Activated T-helper 2 cell treated with anti-CD3 and anti-CD28 coated beads, Interferon-gamma antibody, Interleukin-2, Interleukin-4, amounts not matched to agents 10 μg/mL and 5 μg/mL and 100 μg/mL, durations not matched to agents 14 hours and 24 hours and 36 hours (primary cell): ENCODE measurements at regions not wholly inside any gene's neighbourhood (a gene's known extent, or its start where the extent isn't known, plus 50 kb on each side); places are given as distances from the start of the nearest gene placed in this dataset.
"Not testable (repeated sequence)": the region's sequence is repeated elsewhere in the genome, so short reads cannot be mapped to it uniquely, and the experiment has no call there.

ENCODE experiments used
- DNase-seq: peaks from one replicate; pipeline ENCODE4 v3.0.0; 2021; ENCODE audit warnings: low spot score
- H3K27ac Mint-ChIP-seq: one replicate; pipeline ENCODE4 v1.8.0; 2021; ENCODE audit warnings: mixed read lengths
- H3K27me3 Mint-ChIP-seq: one replicate; pipeline ENCODE4 v1.8.0; 2021; ENCODE audit warnings: low read depth, mixed read lengths
- H3K36me3 Mint-ChIP-seq: one replicate; pipeline ENCODE4 v1.8.0; 2021; ENCODE audit warnings: low read depth, mixed read lengths
- H3K4me1 Mint-ChIP-seq: one replicate; pipeline ENCODE4 v1.8.0; 2021; ENCODE audit warnings: low read depth, mixed read lengths
- H3K4me3 Mint-ChIP-seq: one replicate; pipeline ENCODE4 v1.8.0; 2021; ENCODE audit warnings: low read depth, mild to moderate bottlenecking, moderate library complexity, mixed read lengths
- H3K9me3 Mint-ChIP-seq: one replicate; pipeline ENCODE4 v1.8.0; 2021; ENCODE audit warnings: mixed read lengths
- intact Hi-C: fragments of 100-400 bp; cut with micrococcal nuclease; formaldehyde crosslinking; loops from one replicate; pipeline ENCODE4 v1.15.1; 2023

GRCh38 chr10:85060944-85061343, 732.6 kb downstream of the CCSER2 start:
- Mint-ChIP-seq H3K4me1 (no peaks in the 10 kb centered on the region), H3K27me3 (no peaks in the 10 kb centered on the region), H3K36me3 (no peaks in the 10 kb centered on the region), H3K4me3 (no peak overlapping the region), H3K27ac (no peak overlapping the region), H3K9me3 (peaks cover 12% of the 10 kb centered on the region)
- intact Hi-C loops: no loop called here
- no peak for DNase-seq

GRCh38 chr10:85061401-85061800, 733.0 kb downstream of the CCSER2 start:
- Mint-ChIP-seq H3K36me3 (no peaks in the 10 kb centered on the region), H3K9me3 (peaks cover 7% of the 10 kb centered on the region), H3K4me1 (no peaks in the 10 kb centered on the region)

GRCh38 chr10:85067955-85068354, 739.6 kb downstream of the CCSER2 start:
- DNase-seq: no peak
- Mint-ChIP-seq H3K36me3 (no peaks in the 10 kb centered on the region), H3K9me3 (peaks cover 3% of the 10 kb centered on the region), H3K4me3 (no peak overlapping the region), H3K4me1 (no peaks in the 10 kb centered on the region), H3K27me3 (no peaks in the 10 kb centered on the region), H3K27ac (no peak overlapping the region)
- intact Hi-C loops: no loop called here

More at GRCh38 chr10:85061401-85061800, 733.0 kb downstream of the CCSER2 start:
- Mint-ChIP-seq H3K27ac (no peak overlapping the region), H3K4me3 (no peak overlapping the region), H3K27me3 (no peaks in the 10 kb centered on the region)
- DNase-seq: no peak
- intact Hi-C loops: no loop called here

- H3K27me3 Mint-ChIP-seq: no peaks in the 10 kb centered on the region
- DNase-seq: no peak
- no peak overlapping the region for H3K4me3 Mint-ChIP-seq
- H3K9me3 Mint-ChIP-seq: no peaks in the 10 kb centered on the region
- H3K4me1 Mint-ChIP-seq: no peaks in the 10 kb centered on the region
- intact Hi-C loops: no loop called here
- H3K36me3 Mint-ChIP-seq: no peaks in the 10 kb centered on the region
- no peak overlapping the region for H3K27ac Mint-ChIP-seq
These were observed 752.5 kb downstream of the CCSER2 start for GRCh38 chr10:85080934-85081333.

GRCh38 chr10:85098835-85099521, 770.6 kb downstream of the CCSER2 start:
- intact Hi-C loops: no loop called here
- H3K4me3 Mint-ChIP-seq: no peak overlapping the region
- H3K27me3 Mint-ChIP-seq: no peaks in the 10 kb centered on the region
- H3K36me3 Mint-ChIP-seq: no peaks in the 10 kb centered on the region
- H3K4me1 Mint-ChIP-seq: no peaks in the 10 kb centered on the region
- DNase-seq: no peak
- H3K27ac Mint-ChIP-seq: no peak overlapping the region
- no peaks in the 10 kb centered on the region for H3K9me3 Mint-ChIP-seq

- Mint-ChIP-seq H3K36me3 (no peaks in the 10 kb centered on the region), H3K27me3 (no peaks in the 10 kb centered on the region), H3K4me1 (no peaks in the 10 kb centered on the region), H3K27ac (no peak overlapping the region), H3K4me3 (no peak overlapping the region), H3K9me3 (no peaks in the 10 kb centered on the region)
- no peak for DNase-seq
- intact Hi-C loops: no loop called here
These were observed 772.1 kb downstream of the CCSER2 start for GRCh38 chr10:85100495-85100894.

- DNase-seq: no peak
- no peak overlapping the region for H3K27ac Mint-ChIP-seq
- intact Hi-C loops: no loop called here
- H3K9me3 Mint-ChIP-seq: no peaks in the 10 kb centered on the region
- H3K27me3 Mint-ChIP-seq: no peaks in the 10 kb centered on the region
- no peaks in the 10 kb centered on the region for H3K4me1 Mint-ChIP-seq
- no peak overlapping the region for H3K4me3 Mint-ChIP-seq
- H3K36me3 Mint-ChIP-seq: no peaks in the 10 kb centered on the region
These were observed 777.3 kb downstream of the CCSER2 start for GRCh38 chr10:85105614-85106255.

GRCh38 chr10:85111271-85111670, 782.9 kb downstream of the CCSER2 start:
- DNase-seq: no peak
- Mint-ChIP-seq H3K9me3 (no peaks in the 10 kb centered on the region), H3K4me1 (no peaks in the 10 kb centered on the region), H3K36me3 (no peaks in the 10 kb centered on the region), H3K27ac (no peak overlapping the region), H3K4me3 (no peak overlapping the region), H3K27me3 (no peaks in the 10 kb centered on the region)
- intact Hi-C loops: no loop called here

GRCh38 chr10:85124603-85125051, 796.2 kb downstream of the CCSER2 start:
- H3K27me3 Mint-ChIP-seq: no peaks in the 10 kb centered on the region
- no peaks in the 10 kb centered on the region for H3K4me1 Mint-ChIP-seq
- H3K9me3 Mint-ChIP-seq: peaks cover 6% of the 10 kb centered on the region
- DNase-seq: no peak
- no peak overlapping the region for H3K27ac Mint-ChIP-seq
- H3K4me3 Mint-ChIP-seq: no peak overlapping the region
- H3K36me3 Mint-ChIP-seq: no peaks in the 10 kb centered on the region
- intact Hi-C loops: no loop called here

- Mint-ChIP-seq H3K4me3 (no peak overlapping the region), H3K9me3 (no peaks in the 10 kb centered on the region), H3K27me3 (no peaks in the 10 kb centered on the region), H3K36me3 (no peaks in the 10 kb centered on the region), H3K27ac (no peak overlapping the region), H3K4me1 (no peaks in the 10 kb centered on the region)
- no peak for DNase-seq
- intact Hi-C loops: no loop called here
These were observed 808.9 kb downstream of the CCSER2 start for GRCh38 chr10:85137253-85137652.

GRCh38 chr10:85138046-85138445, 809.7 kb downstream of the CCSER2 start:
- no peak overlapping the region for H3K27ac Mint-ChIP-seq
- DNase-seq: no peak
- H3K36me3 Mint-ChIP-seq: no peaks in the 10 kb centered on the region
- intact Hi-C loops: no loop called here
- H3K4me1 Mint-ChIP-seq: no peaks in the 10 kb centered on the region
- H3K27me3 Mint-ChIP-seq: no peaks in the 10 kb centered on the region
- H3K4me3 Mint-ChIP-seq: no peak overlapping the region
- H3K9me3 Mint-ChIP-seq: no peaks in the 10 kb centered on the region

GRCh38 chr10:85139124-85139523, 810.7 kb downstream of the CCSER2 start:
- Mint-ChIP-seq H3K4me1 (no peaks in the 10 kb centered on the region), H3K27me3 (no peaks in the 10 kb centered on the region), H3K36me3 (no peaks in the 10 kb centered on the region), H3K9me3 (no peaks in the 10 kb centered on the region), H3K27ac (no peak overlapping the region), H3K4me3 (no peak overlapping the region)
- no peak for DNase-seq
- intact Hi-C loops: no loop called here

- intact Hi-C loops, H3K27me3 Mint-ChIP-seq, DNase-seq, H3K36me3 Mint-ChIP-seq, H3K9me3 Mint-ChIP-seq, H3K27ac Mint-ChIP-seq, H3K4me1 Mint-ChIP-seq, H3K4me3 Mint-ChIP-seq: not testable (repeated sequence)
These were observed 813.1 kb downstream of the CCSER2 start for GRCh38 chr10:85141520-85141919.
